GM18511 (cell line): ENCODE measurements at regions not wholly inside any gene's neighbourhood (a gene's known extent, or its start where the extent isn't known, plus 50 kb on each side); places are given as distances from the start of the nearest gene placed in this dataset.

ENCODE experiments used
- ATAC-seq: cut with Tn5 transposase; IDR thresholded peaks from one replicate; pipeline ENCODE4 v1.9.1; 2021; ENCODE audit warnings: mild to moderate bottlenecking, moderate library complexity; ENCODE audit not compliant: unreplicated experiment

GRCh38 chr2:5841126-5841525 is 148.9 kb downstream of the SOX11 start:
- no peak for ATAC-seq

GRCh38 chr2:5842326-5842725 is 150.1 kb downstream of the SOX11 start:
- ATAC-seq, result no peak

GRCh38 chr2:5845798-5846330 is 153.7 kb downstream of the SOX11 start:
- no peak for ATAC-seq

DNA sequence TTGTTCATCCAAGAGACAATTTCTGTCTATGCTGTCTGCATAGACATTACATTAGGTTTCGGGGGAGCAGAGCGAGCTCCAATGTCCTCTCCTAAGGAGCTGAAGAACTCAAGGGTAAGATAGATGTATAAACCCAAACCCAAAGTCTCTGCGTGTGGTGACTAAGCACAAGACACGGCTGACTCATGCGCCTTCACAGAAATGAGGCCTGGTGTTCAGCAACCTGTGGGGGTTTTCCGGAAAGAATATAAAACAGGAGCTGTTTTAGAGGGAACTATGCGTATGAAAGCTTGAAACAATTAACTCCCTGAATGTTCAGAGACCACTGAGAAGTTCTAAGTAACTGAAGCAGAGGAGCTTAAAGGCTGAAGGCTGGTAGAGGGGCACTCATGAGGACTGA is 154.7 kb downstream of the SOX11 start:
- ATAC-seq, result no peak

DNA sequence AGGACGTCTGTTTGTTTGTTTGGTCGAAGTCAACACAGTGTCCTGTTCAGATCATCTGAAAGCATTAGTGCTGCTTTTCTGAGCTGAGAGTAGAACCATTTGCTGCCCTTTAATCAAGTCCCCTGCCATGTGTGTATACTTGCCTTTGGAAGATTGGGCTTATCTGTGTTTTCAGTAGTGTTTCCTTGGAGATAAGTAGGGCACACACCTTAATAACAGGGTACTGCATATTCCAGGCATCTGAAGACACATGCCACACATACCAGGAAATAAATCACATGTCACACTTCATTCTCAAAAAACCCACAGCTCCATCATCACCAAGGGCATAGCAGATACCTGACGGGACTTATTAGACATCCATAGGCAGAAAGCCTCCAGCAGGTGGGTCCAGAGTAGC is 157.4 kb downstream of the SOX11 start:
- no peak for ATAC-seq

DNA sequence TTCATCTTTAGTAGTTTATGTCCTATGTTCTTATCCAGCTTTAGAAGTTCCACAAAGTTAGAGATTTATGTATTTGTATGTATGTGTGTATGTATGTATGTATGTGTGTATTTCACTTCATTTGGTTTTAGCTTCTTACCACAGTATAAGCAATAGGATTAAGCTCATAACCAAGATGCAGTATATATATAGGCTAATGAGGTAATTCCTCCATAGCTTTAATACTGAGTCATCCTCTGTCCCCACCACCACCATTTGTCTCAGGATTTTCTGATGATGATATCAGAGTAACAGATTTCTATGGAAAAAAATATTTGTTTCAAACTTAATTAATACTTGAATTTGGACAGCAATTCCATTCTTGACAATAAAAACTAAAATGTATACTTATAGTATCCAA is 159.2 kb downstream of the SOX11 start:
- ATAC-seq, result no peak

DNA sequence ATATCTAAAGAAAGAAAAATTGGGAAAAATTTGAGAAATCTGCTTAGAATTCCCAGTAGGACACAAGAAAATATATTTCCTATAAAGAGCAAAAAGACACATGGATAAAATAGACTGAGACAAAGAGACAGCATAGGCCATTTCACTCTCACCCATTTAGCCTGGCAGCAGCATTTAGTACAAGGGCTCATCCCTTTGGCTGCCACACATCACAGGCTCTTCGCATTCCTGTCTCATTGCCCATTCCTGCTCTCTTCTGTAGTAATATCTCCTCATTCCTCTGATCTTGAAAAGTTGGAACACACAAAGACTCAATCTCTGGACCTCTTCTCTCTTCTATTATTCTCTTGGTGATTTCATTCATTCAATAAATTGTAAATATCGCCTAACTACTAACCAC is 162.6 kb downstream of the SOX11 start:
- ATAC-seq, result no peak

- no peak for ATAC-seq
Measured at GRCh38 chr2:5867056-5867455, 174.9 kb downstream of the SOX11 start.

GRCh38 chr2:5868931-5869330 is 176.7 kb downstream of the SOX11 start:
- no peak for ATAC-seq

GRCh38 chr2:5869936-5870335 is 177.8 kb downstream of the SOX11 start:
- ATAC-seq, result no peak

- no peak for ATAC-seq
Measured at GRCh38 chr2:5877360-5877759, 185.2 kb downstream of the SOX11 start.

DNA sequence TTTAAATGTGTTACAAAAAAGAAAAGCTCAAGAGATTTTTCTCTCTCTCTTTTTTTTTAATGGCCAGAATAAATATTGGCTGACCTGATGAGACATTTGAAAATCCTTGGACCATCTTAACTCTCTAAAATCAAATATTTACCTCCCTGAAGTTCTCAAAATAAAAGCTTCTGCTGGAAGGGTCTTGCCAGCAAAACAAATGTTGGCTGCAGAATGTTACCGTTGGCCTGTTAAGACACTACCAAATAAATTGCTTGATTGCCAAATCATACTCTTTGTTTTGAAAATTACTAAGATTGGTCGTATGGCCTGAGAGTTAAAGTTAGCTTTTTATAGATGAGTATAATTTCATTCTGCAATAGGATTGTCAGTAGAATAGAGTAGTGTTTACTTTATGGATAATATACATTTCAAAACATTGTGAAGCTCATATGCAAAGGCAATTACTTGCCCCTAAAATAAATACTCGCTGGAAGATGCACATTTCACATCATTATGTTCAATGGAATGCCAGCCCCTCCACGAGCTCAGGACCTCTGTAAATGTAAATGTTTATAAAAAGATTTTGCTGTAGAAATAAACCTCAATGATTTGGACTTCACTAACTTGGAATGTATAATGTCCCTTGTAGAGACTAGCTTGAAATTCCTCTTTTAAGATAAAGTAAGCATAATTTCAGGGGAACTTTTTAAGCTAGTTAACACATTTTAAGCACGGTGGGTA is 193.4 kb downstream of the SOX11 start:
- ATAC-seq, result no peak

DNA sequence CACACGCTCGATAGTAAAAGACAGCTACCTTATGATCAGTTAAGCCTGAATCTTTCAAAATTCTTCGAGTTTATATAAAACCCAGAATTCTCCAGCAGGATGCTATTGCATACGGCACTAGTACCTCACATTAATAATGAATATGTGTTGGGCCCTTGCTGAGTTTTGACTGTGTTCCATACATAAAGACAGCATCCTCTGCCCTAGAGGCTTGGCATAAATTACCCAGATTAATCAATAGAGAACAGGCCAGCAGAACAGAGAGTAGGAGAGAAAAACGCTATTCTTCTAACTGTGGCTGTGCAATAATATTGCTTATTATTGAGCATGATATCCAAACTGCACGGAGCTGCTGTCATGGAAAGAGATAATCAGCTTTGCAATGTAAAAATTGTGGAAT is 194.3 kb downstream of the SOX11 start:
- no peak for ATAC-seq

DNA sequence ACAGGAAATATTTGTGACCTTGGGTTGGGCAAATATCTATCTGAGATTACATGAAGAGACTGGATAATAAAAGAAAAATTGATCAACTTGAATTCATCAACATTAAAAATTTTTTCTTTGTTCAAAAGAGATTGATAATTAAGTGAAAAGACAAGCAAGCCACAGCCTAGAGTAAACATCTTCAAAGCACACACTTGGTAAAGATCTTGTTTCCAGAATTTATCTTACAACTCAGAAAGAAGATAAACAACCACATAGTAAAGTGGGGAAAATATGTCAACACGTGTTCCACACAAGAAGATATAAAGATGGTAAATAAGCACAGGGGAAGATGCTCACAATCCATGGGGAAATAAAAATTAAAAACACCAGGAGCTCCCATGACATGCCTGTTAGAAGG is 195.9 kb downstream of the SOX11 start:
- ATAC-seq, result no peak

GRCh38 chr2:5889519-5889918 is 197.3 kb downstream of the SOX11 start:
- ATAC-seq, result no peak

DNA sequence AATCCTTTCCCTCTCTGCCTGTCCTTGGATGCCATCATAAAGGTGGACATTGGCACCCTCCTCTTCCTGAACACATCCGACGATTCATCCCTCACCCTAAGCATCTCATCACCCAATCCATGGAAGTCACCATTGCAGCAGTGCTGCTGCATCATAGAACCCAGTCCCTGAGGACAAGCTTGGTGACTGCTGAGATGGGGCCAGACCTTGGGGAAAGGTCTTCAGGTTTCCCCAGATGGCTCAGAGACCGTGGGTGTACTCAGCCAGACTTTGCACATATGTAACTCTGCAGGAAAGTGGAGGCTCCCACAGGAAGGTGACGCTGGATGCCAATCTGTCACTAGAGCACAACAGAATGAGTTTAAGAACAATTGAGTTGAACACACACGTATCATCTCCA is 202.2 kb downstream of the SOX11 start:
- no peak for ATAC-seq

- ATAC-seq, result no peak
Measured at GRCh38 chr2:5895284-5895683, 203.1 kb downstream of the SOX11 start.

DNA sequence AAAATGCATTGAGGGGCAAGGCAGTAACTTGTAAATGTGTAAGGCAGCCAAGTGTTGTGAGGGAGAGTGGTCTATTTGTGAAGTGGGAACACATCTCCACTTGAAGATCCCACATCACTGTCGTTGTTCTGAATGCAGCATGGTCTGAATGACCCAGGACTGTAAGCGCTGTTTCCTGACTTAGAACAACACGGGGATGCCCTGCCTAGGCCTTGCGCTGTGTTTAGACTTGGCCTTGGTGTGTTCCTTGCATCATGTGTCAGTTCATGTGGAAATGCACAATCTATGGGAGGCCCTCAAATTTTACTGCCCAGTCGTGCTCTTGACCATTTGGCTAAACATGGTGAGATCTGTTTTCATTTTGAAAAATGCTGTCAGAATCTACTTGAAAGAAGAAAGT is 205.1 kb downstream of the SOX11 start:
- no peak for ATAC-seq

GRCh38 chr2:5898667-5899066 is 206.5 kb downstream of the SOX11 start:
- ATAC-seq, result no peak

GRCh38 chr2:5905661-5906060 is 213.5 kb downstream of the SOX11 start:
- ATAC-seq, result no peak

GRCh38 chr2:5908071-5908470 is 215.9 kb downstream of the SOX11 start:
- no peak for ATAC-seq

DNA sequence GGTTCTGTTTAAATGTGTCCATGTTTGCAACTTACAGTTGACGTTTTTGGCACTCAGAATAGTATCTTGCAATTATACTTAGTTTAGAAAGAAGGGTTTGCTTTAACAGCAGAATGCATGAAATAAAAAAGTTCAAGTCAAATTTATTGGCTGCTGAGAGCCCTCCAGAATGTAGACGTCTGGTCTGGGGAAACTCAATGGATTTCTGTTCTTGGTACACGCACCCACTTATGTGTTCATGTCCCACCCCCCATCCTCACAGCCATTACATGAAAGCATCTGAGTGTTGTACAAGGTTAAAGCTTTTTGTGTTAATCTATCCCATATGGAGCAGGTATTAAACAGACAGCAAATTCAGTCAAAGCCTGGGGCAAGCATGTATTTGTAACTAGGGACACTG is 219.5 kb downstream of the SOX11 start:
- ATAC-seq, result no peak
